WI38 (cell line): ENCODE measurements at regions not wholly inside any gene's neighbourhood (a gene's known extent, or its start where the extent isn't known, plus 50 kb on each side); places are given as distances from the start of the nearest gene placed in this dataset.

Source experiments
- H3K4me3 ChIP-seq: 2 replicates; pipeline ENCODE4 v1.5.1; 2011; ENCODE audit warnings: low read depth, mild to moderate bottlenecking, control low read depth, low read length
- TF ChIP-seq, protein P1 (sequence below): IDR thresholded peaks from 2 replicates; pipeline ENCODE4 v1.5.1; 2012; ENCODE audit warnings: low read depth, mild to moderate bottlenecking, control low read depth, low read length

DNA sequence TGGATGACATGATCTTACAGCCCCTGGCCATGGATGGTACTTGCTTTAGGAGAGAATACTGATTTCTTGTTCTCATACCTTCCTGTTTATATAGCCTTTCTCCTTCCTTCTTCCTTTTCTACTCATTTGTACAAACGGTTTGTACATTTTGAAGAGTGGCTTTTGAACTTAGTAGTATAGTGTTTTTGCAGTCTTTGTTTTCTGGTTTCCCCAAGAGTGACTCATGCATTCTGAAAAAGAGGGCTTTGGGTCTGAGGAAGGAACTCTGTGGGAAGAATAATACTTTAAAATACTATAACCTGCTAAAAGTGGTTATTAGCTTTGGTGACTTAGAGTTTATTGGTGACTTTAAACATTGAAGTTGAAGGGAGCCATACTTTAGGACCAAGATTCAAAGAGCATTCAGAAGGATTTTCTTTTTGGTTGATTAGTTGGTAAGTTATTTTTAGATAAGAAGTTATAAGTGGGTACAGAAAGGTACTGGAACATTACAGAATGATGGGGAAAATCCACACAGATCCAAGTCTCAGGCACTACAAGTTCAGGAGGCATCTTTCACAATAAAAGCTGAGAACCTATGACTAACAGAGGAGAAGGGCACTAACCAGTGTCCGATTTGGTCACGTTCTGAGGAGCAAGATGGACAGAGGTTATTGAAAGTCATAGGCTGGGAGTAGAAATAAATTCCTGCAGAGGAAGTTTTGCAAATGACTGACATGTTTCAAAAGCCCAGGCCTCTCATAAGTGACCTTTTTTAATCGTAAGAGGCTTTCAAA is 369.6 kb upstream of the AZI2 start:
- no peak overlapping the region for H3K4me3 ChIP-seq
- TF ChIP-seq, protein P1, sequence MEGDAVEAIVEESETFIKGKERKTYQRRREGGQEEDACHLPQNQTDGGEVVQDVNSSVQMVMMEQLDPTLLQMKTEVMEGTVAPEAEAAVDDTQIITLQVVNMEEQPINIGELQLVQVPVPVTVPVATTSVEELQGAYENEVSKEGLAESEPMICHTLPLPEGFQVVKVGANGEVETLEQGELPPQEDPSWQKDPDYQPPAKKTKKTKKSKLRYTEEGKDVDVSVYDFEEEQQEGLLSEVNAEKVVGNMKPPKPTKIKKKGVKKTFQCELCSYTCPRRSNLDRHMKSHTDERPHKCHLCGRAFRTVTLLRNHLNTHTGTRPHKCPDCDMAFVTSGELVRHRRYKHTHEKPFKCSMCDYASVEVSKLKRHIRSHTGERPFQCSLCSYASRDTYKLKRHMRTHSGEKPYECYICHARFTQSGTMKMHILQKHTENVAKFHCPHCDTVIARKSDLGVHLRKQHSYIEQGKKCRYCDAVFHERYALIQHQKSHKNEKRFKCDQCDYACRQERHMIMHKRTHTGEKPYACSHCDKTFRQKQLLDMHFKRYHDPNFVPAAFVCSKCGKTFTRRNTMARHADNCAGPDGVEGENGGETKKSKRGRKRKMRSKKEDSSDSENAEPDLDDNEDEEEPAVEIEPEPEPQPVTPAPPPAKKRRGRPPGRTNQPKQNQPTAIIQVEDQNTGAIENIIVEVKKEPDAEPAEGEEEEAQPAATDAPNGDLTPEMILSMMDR = no peak

- H3K4me3 ChIP-seq = no peak overlapping the region
- TF ChIP-seq, protein P1 = peak; percentile 40
Observed at GRCh38 chr3:28726840-28727239, 378.2 kb upstream of the AZI2 start.

GRCh38 chr3:28727307-28727706 is 378.7 kb upstream of the AZI2 start:
- TF ChIP-seq, protein P1 = no peak
- no peak overlapping the region for H3K4me3 ChIP-seq

GRCh38 chr3:28738425-28738824 is 389.8 kb upstream of the AZI2 start:
- TF ChIP-seq, protein P1 = no peak
- no peak overlapping the region for H3K4me3 ChIP-seq

DNA sequence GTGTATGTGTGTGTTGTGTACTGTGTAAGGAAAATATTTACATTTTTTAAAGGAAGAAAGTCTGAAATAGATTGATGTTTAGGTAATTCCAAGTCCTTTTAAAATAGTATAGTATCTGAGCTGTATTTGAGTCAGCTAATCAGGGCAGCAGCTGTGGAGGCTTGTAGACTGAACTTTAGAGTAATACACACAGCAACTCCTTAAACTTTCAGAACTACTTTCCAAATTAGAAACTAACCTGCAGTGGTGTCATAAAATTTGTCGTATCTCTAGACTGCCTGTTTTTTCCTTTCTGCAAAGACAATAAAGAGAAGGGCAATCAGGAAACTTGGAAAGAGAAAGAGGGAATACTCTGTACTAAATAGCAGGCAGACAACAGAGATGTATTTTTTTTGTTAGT is 391.0 kb upstream of the AZI2 start:
- TF ChIP-seq, protein P1 = no peak
- no peak overlapping the region for H3K4me3 ChIP-seq

DNA sequence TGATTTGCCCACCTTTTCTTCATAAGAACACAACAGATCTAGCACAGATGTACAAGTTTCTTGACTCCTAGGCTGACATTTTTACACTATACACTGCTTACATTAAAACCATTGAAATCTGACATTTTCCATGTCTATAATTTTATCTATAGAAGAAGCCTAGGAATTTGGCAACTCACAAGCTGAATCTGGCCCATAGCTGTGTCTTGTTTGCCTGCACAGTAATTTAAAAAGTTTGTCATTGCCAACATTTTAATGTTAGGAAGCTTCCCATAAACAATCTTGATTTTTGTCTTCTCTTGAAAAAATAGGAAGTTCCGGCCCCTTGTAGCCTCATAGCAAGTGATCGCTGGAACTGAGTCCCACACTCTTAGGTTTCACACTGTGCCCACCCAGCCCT is 394.6 kb upstream of the AZI2 start:
- TF ChIP-seq, protein P1 = no peak
- H3K4me3 ChIP-seq = no peak overlapping the region

- TF ChIP-seq, protein P1 = no peak
- no peak overlapping the region for H3K4me3 ChIP-seq
Observed at GRCh38 chr3:28743831-28744230, 395.2 kb upstream of the AZI2 start.
